Ectodermal cell (in vitro differentiated cells): ENCODE measurements at regions not wholly inside any gene's neighbourhood (a gene's known extent, or its start where the extent isn't known, plus 50 kb on each side); places are given as distances from the start of the nearest gene placed in this dataset.
"Not testable (repeated sequence)": the region's sequence is repeated elsewhere in the genome, so short reads cannot be mapped to it uniquely, and the experiment has no call there.

Source experiments
- H3K27ac ChIP-seq: 2 replicates; pipeline ENCODE4 v1.7.0; 2013; ENCODE audit warnings: mild to moderate bottlenecking, low read depth, low read length; ENCODE audit not compliant: insufficient read depth, poor library complexity, severe bottlenecking
- H3K27me3 ChIP-seq: 2 replicates; pipeline ENCODE4 v1.7.0; 2013; ENCODE audit warnings: mild to moderate bottlenecking, low read length; ENCODE audit not compliant: insufficient read depth, control insufficient read depth, poor library complexity, severe bottlenecking
- H3K36me3 ChIP-seq: one replicate; pipeline ENCODE4 v1.7.0; 2013; ENCODE audit warnings: low read length; ENCODE audit not compliant: control insufficient read depth, insufficient read depth
- H3K4me1 ChIP-seq: one replicate; pipeline ENCODE4 v1.7.0; 2013; ENCODE audit warnings: low read length; ENCODE audit not compliant: control insufficient read depth, insufficient read depth
- H3K4me3 ChIP-seq: 2 replicates; pipeline ENCODE4 v1.7.0; 2013; ENCODE audit warnings: low read depth, low read length, control low read depth; ENCODE audit not compliant: insufficient read depth
- H3K9me3 ChIP-seq: 2 replicates; pipeline ENCODE4 v1.7.0; 2013; ENCODE audit warnings: mild to moderate bottlenecking, low read length, moderate library complexity; ENCODE audit not compliant: control insufficient read depth
- WGBS, 2 experiments: methylation state at CpG; one replicate each; pipeline ENCODE4 v1.1.7; 2013; ENCODE audit warnings: missing lambda C conversion rate in 2 of 2; 5-methylcytosine and 5-hydroxymethylcytosine counted together

- H3K27ac ChIP-seq, H3K27me3 ChIP-seq: not testable (repeated sequence)
- WGBS, 2 experiments, result 88 to 100% methylated on average over 1 of the region's 1 CpG
Measured at GRCh38 chr7:32219831-32220230, 149.6 kb upstream of the PDE1C start.

GRCh38 chr7:32219416-32219815 lies 149.2 kb upstream of the PDE1C start:
- no peaks in the 10 kb centered on the region for H3K36me3 ChIP-seq
- 95 to 96% methylated on average over 3 of the region's 3 CpGs for WGBS, 2 experiments
- no peaks in the 10 kb centered on the region for H3K4me1 ChIP-seq
- H3K27me3 ChIP-seq, result no peaks in the 10 kb centered on the region
- no peak overlapping the region for H3K4me3 ChIP-seq
- H3K27ac ChIP-seq, result no peak overlapping the region
- no peaks in the 10 kb centered on the region for H3K9me3 ChIP-seq

More at GRCh38 chr7:32219831-32220230, 149.6 kb upstream of the PDE1C start:
- H3K4me3 ChIP-seq, H3K36me3 ChIP-seq, H3K9me3 ChIP-seq, H3K4me1 ChIP-seq: not testable (repeated sequence)

DNA sequence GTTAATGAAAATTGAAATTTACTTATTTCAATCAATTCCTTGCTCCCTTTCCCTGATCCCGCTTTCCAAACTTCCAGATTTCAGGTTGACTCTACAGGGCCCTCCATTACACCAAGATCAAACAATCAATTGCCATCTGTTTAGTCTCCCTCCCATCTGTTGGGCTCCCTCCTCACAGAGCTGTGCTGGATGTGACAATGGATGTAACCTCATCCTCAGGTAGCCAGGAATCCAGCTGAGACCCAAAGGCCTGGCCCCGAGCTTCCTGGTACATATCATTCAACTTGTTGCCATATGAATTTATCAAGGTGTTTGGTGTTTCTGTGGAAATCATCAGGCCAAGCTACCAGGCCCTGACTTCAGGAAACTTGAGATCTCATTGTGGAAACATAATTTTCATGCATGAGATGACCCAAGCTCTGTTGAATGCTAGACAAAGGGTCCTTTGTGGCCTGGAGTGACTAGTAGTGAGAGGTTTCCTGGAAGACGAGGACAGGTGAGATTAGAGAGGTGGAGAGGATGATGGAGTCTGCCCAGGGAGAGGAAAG lies 148.6 kb upstream of the PDE1C start:
- Histone ChIP-seq H3K9me3 (no peaks in the 10 kb centered on the region), H3K36me3 (no peaks in the 10 kb centered on the region), H3K4me3 (no peak overlapping the region), H3K4me1 (no peaks in the 10 kb centered on the region), H3K27me3 (no peaks in the 10 kb centered on the region), H3K27ac (no peak overlapping the region)
- 63 to 64% methylated on average over 3 of the region's 3 CpGs for WGBS, 2 experiments

- Histone ChIP-seq H3K9me3 (no peaks in the 10 kb centered on the region), H3K27ac (no peak overlapping the region), H3K4me3 (no peak overlapping the region), H3K27me3 (no peaks in the 10 kb centered on the region), H3K36me3 (no peaks in the 10 kb centered on the region), H3K4me1 (no peaks in the 10 kb centered on the region)
- WGBS, 2 experiments, result 90 to 95% methylated on average over 1 of the region's 1 CpG
Measured at GRCh38 chr7:32218154-32218467, 147.9 kb upstream of the PDE1C start.

- Histone ChIP-seq H3K4me1 (no peaks in the 10 kb centered on the region), H3K27me3 (no peaks in the 10 kb centered on the region), H3K27ac (no peak overlapping the region), H3K4me3 (no peak overlapping the region), H3K36me3 (no peaks in the 10 kb centered on the region), H3K9me3 (no peaks in the 10 kb centered on the region)
- 87 to 91% methylated on average over 5 of the region's 5 CpGs for WGBS, 2 experiments
Measured at GRCh38 chr7:32217341-32218153, 147.3 kb upstream of the PDE1C start.

GRCh38 chr7:32216759-32217158 lies 146.6 kb upstream of the PDE1C start:
- Histone ChIP-seq H3K4me1 (no peaks in the 10 kb centered on the region), H3K36me3 (no peaks in the 10 kb centered on the region), H3K9me3 (no peaks in the 10 kb centered on the region), H3K27me3 (no peaks in the 10 kb centered on the region), H3K4me3 (no peak overlapping the region), H3K27ac (no peak overlapping the region)
- 92% methylated on average over 4 of the region's 4 CpGs for WGBS, 2 experiments

DNA sequence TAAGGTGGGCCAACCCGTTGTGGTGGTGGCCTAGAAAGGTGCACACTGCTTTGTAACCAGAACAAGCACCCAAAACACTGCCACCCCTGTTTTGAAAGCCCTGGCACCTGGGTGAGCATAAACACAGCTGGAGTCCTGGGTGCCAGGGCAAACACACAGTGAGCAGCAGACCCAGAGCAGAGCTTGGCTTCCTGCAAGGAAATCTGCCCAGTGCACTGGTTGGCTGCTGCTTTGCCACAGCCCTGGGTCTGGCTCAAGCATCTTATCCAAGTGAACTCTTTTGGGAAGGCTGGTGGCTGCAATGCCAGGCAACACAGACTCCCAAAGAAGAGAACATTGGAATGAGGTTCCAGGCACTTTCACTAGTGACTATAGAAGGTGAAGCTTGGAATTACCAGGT lies 145.5 kb upstream of the PDE1C start:
- H3K9me3 ChIP-seq, result no peaks in the 10 kb centered on the region
- H3K4me1 ChIP-seq, result no peaks in the 10 kb centered on the region
- no peaks in the 10 kb centered on the region for H3K36me3 ChIP-seq
- H3K27ac ChIP-seq, result no peak overlapping the region
- H3K4me3 ChIP-seq, result no peak overlapping the region
- no peaks in the 10 kb centered on the region for H3K27me3 ChIP-seq
- WGBS, 2 experiments, result 62 to 82% methylated on average over 1 of the region's 1 CpG

DNA sequence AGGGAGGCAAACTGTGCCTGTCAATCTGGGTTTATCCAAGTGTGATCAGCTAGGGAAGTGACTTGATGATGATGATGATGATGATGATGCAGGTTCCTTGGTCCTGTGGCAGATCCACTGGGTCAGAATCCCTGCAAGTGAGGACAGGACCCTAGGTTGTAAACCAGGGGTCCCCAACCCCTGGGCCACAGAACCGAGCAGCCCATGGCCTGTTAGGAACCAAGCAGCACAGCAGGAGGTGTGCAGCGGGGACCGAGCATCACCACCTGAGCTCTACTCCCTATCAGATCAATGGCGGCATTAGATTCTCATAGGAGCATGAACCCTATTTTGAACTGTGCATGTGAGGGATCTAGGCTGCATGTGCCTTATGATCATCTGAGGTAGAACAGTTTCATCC lies 144.7 kb upstream of the PDE1C start:
- H3K4me1 ChIP-seq, result no peaks in the 10 kb centered on the region
- H3K9me3 ChIP-seq, result no peaks in the 10 kb centered on the region
- no peaks in the 10 kb centered on the region for H3K27me3 ChIP-seq
- H3K36me3 ChIP-seq, result no peaks in the 10 kb centered on the region
- H3K27ac ChIP-seq, result no peak overlapping the region
- H3K4me3 ChIP-seq, result no peak overlapping the region
- 89 to 90% methylated on average over 4 of the region's 4 CpGs for WGBS, 2 experiments

DNA sequence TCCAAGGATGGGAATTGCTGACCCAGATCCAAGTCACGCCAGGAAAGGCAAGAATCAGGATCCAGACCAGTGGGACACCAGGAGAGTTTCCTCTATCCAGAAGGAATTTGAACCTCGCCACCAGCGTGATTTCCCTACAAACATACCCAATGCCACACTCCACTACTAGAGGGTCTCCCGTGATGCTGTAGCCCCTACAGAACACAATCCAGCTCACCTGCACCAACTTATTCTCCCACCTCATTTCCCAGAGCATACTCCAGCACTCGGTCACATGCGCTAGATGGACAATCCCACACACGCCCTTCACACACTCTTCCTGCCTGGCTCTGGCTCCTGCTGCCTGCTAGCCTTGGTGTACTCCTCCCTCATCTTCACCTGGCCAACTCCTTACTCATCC lies 142.1 kb upstream of the PDE1C start:
- Histone ChIP-seq H3K36me3 (no peaks in the 10 kb centered on the region), H3K4me3 (no peak overlapping the region), H3K9me3 (no peaks in the 10 kb centered on the region), H3K27me3 (peaks cover 6% of the 10 kb centered on the region), H3K4me1 (no peaks in the 10 kb centered on the region), H3K27ac (no peak overlapping the region)
- 94 to 95% methylated on average over 7 of the region's 7 CpGs for WGBS, 2 experiments

DNA sequence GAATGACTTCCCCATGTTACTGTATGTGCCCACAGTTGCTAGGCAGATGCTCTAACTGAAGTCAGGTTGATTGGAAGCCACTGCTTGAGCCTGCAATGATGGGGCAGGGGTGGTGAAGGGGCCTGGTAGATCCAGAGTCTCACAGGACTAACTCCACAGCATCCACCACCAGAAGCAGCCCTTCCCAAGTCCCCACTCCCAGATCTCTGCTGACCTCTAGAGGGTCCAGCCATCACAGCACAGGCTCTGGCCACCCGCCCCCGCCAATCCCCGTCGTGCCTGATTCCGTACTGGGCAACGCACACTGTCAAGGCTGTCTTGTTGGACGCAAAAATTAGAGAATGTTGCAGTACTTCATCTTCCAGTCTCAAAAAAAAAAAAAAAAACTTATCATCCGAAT lies 136.8 kb upstream of the PDE1C start:
- Histone ChIP-seq H3K4me3 (no peak overlapping the region), H3K9me3 (no peaks in the 10 kb centered on the region), H3K27me3 (peaks cover 6% of the 10 kb centered on the region), H3K4me1 (no peaks in the 10 kb centered on the region), H3K27ac (no peak overlapping the region), H3K36me3 (no peaks in the 10 kb centered on the region)
- WGBS, 2 experiments, result 30 to 34% methylated on average over 8 of the region's 8 CpGs
